HT1080 (cell line): ENCODE measurements at regions not wholly inside any gene's neighbourhood (a gene's known extent, or its start where the extent isn't known, plus 50 kb on each side); places are given as distances from the start of the nearest gene placed in this dataset.
A peak's percentile ranks its signal among the peaks of the same experiment; 100 is the strongest.
"Not testable (repeated sequence)": the region's sequence is repeated elsewhere in the genome, so short reads cannot be mapped to it uniquely, and the experiment has no call there.

Source experiments
- DNase-seq: peaks from one replicate; pipeline ENCODE4 v3.0.0-alpha.2; 2015; ENCODE audit warnings: low read depth

- DNase-seq, result no peak
Measured at GRCh38 chr7:91767820-91768219, 112.7 kb downstream of the MTERF1 start.

DNA sequence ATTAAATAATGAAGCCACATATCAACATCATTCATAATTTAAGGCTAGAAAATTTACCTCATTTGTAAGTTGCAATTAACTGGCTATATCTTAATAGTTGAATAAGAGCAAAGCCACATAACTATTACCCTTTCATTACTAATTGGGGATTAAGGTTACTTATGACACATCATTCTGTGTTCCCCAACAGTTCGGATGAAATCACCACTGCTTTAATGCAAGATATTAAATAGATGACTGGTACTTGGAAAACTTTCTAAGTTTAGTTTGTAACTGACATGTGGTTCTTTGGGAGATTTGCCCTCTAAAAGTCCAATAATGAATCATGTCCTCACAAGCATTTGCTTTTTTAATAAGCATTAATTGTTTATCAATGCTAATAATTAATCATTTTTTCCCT, 109.1 kb downstream of the MTERF1 start:
- no peak for DNase-seq

DNA sequence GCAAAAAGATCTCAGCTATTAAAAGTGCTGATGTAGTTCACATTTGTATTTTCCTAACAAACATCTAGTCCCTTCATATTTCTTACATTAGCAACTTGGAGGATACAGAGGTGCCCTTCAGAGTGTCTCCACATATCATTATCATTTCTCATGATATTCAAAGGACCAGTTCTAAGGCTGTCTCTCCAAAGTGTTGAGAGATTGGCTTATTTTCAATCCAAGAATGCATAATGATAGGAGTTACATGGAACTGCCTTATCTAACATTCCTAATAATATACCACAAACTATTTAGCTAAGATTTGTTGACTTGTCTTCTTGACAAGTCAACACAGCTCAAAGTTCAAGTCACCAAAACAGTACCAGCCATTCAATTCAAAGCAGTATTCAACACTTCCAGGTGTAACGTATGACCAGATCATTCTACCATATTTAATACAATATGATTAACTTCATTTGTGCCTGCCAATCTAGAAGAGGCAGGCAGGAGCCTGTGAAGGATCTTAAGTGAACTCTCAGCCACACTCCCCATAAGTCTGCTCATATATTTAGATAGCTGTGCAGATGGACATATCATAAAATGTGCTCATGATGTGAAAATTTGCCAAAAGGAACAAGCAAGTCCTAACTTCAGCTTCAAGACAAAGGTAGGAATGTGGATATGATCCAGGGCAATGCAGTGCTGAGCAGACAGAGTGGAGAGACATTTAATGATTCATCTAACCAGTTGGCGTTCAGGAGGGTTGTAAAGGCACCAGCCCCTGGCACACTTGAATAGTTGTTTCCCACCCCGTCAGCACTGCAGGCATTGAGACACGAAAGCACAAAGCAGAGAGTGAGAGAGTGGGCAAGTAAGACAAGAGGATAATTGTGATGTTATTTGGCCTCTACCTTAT, 108.3 kb downstream of the MTERF1 start:
- DNase-seq, result no peak

DNA sequence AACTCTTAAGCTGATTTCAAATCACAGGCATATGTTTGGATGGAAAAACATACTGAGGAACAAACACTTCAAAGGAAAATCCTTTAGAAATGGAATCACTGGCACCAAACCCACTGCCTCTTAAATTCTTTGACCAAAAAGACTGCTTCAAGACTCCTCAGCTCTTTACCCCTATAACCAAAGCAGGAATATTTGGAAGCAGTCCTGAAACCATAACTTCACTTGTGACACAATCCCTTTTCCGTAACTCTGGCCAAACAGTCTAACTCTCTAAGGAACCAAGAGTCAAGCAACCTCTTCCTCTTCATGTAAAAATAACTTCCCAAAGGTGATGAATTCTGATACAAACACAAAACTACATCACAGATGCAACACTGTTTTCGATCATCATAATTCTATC, 104.3 kb downstream of the MTERF1 start:
- DNase-seq, result no peak

DNA sequence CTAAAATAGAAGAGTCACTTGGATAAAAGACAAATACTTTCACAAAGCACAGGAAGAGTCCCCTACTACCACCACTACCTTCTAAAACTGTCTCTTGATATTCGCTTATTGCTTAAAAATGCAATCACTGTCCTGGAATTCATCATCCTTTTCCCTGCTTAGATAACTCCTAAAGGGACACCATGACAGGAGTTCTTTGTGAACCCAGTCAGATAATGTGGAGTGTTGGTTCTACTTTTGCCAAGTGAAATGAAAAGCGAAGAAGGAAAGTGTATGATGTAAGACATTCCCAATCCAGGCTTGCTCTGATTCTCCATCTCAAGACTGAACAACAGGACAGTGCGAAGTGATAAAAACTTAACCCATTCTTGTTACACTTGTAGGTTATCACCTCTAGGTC, 103.0 kb downstream of the MTERF1 start:
- no peak for DNase-seq

DNA sequence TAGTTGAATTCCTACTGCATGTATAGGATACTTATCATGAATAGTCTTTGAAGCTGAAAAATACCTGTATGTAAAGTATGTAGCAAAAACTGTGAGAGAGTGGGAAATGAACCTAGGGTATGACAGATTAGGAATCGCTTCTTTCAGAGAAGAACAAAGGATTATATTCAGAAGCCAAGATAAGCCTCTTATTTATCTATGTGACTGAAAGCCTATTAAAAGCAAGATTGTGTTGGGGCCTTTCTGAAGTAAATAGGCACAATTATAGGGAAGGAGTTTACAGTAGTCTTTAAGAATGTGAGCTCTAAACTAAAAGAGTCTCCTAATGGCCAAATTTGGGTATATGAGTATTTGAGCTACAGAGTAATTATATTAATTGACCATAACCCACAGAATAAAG, 102.1 kb downstream of the MTERF1 start:
- DNase-seq, result no peak

- no peak for DNase-seq
Measured at GRCh38 chr7:91780521-91780920, 100.0 kb downstream of the MTERF1 start.

GRCh38 chr7:91784469-91784868, 96.0 kb downstream of the MTERF1 start:
- peak; percentile 45 for DNase-seq

GRCh38 chr7:91787931-91788330, 92.6 kb downstream of the MTERF1 start:
- no peak for DNase-seq

GRCh38 chr7:91789086-91789485, 91.4 kb downstream of the MTERF1 start:
- no peak for DNase-seq

- DNase-seq, result no peak
Measured at GRCh38 chr7:91789558-91789957, 90.9 kb downstream of the MTERF1 start.

GRCh38 chr7:91790646-91791045, 89.9 kb downstream of the MTERF1 start:
- not testable (repeated sequence) for DNase-seq

GRCh38 chr7:91796122-91796521, 84.4 kb downstream of the MTERF1 start:
- no peak for DNase-seq

GRCh38 chr7:91798425-91798824, 82.1 kb downstream of the MTERF1 start:
- DNase-seq, result no peak

- no peak for DNase-seq
Measured at GRCh38 chr7:91800389-91800788, 80.1 kb downstream of the MTERF1 start.

GRCh38 chr7:91801331-91801983, 79.0 kb downstream of the MTERF1 start:
- no peak for DNase-seq

GRCh38 chr7:91811236-91811635, 69.3 kb downstream of the MTERF1 start:
- no peak for DNase-seq

DNA sequence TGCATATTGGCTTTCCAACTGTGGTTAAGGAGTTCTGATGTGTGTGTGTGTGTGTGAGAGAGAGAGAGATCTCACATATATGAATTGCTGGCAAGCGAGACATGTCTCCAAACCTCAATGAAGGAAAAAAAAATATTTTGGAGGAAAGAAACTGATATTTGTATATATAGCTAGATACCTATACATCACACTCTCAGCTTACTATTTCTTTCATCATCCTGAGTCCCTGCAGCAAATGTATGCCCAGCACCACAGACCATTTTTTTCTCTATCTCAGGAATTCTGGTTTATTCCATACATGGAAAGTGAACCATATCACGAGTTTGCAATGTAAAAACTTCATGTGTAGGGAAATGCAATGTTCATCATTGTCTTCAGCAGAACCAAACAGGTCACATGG, 68.9 kb downstream of the MTERF1 start:
- no peak for DNase-seq

DNA sequence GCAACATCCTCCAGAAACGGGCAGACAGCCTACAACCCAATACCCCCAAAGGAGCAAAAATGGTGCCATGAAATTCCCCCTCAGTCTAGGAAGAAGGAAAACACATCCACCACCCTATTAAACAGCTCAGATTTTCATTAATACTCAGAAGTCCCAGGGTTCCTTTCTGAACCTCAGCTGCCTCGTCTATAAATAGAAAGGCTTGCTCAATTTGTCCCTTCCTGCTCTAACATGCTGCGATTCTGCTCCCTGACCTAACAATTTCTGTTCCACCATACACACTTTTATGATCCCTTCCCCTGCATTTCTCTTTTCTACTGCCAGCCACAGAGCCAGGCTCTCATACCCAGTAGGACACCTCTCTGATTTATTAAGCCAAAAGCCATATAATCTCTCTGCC, 68.1 kb downstream of the MTERF1 start:
- DNase-seq, result no peak

- DNase-seq, result no peak
Measured at GRCh38 chr7:91814189-91814588, 66.3 kb downstream of the MTERF1 start.
